Activated T-helper 1 cell treated with Interleukin-2 at 50 U/mL for 16 hours (primary cell): ENCODE measurements at regions not wholly inside any gene's neighbourhood (a gene's known extent, or its start where the extent isn't known, plus 50 kb on each side); places are given as distances from the start of the nearest gene placed in this dataset.
"Not testable (repeated sequence)": the region's sequence is repeated elsewhere in the genome, so short reads cannot be mapped to it uniquely, and the experiment has no call there.

Experiments used
- DNase-seq: peaks from one replicate; pipeline ENCODE4 v3.0.0-alpha.2; 2020; ENCODE audit warnings: low read depth

GRCh38 chr3:125822175-125822574, 146.8 kb upstream of the ROPN1B start:
- DNase-seq: not testable (repeated sequence)

GRCh38 chr3:125831005-125831750, 137.8 kb upstream of the ROPN1B start:
- not testable (repeated sequence) for DNase-seq

GRCh38 chr3:125835562-125835961, 133.4 kb upstream of the ROPN1B start:
- not testable (repeated sequence) for DNase-seq

- DNase-seq: peak; percentile 2
These were observed 132.9 kb upstream of the ROPN1B start for GRCh38 chr3:125836011-125836551.

- not testable (repeated sequence) for DNase-seq
These were observed 132.2 kb upstream of the ROPN1B start for GRCh38 chr3:125836786-125837185.

GRCh38 chr3:125838857-125839256, 130.1 kb upstream of the ROPN1B start:
- DNase-seq: not testable (repeated sequence)

GRCh38 chr3:125840465-125840864, 128.5 kb upstream of the ROPN1B start:
- not testable (repeated sequence) for DNase-seq

GRCh38 chr3:125847966-125848365, 121.0 kb upstream of the ROPN1B start:
- not testable (repeated sequence) for DNase-seq

GRCh38 chr3:125855006-125855405, 114.0 kb upstream of the ROPN1B start:
- DNase-seq: not testable (repeated sequence)

GRCh38 chr3:125860547-125860946, 108.4 kb upstream of the ROPN1B start:
- DNase-seq: not testable (repeated sequence)

GRCh38 chr3:125862841-125863254, 106.1 kb upstream of the ROPN1B start:
- not testable (repeated sequence) for DNase-seq

- not testable (repeated sequence) for DNase-seq
These were observed 104.4 kb upstream of the ROPN1B start for GRCh38 chr3:125864532-125864931.

GRCh38 chr3:125886006-125886405, 83.0 kb upstream of the ROPN1B start:
- DNase-seq: not testable (repeated sequence)

GRCh38 chr3:125899181-125899580, 69.8 kb upstream of the ROPN1B start:
- not testable (repeated sequence) for DNase-seq

- DNase-seq: not testable (repeated sequence)
These were observed 67.5 kb upstream of the ROPN1B start for GRCh38 chr3:125901473-125901872.

GRCh38 chr3:125903780-125904455, 65.1 kb upstream of the ROPN1B start:
- not testable (repeated sequence) for DNase-seq

- not testable (repeated sequence) for DNase-seq
These were observed 61.7 kb upstream of the ROPN1B start for GRCh38 chr3:125907279-125907678.

- not testable (repeated sequence) for DNase-seq
These were observed 58.1 kb upstream of the ROPN1B start for GRCh38 chr3:125910851-125911250.

- DNase-seq: not testable (repeated sequence)
These were observed 54.2 kb upstream of the ROPN1B start for GRCh38 chr3:125914608-125915436.

- not testable (repeated sequence) for DNase-seq
These were observed 53.6 kb upstream of the ROPN1B start for GRCh38 chr3:125915437-125915787.

GRCh38 chr3:125915792-125916375, 53.1 kb upstream of the ROPN1B start:
- DNase-seq: peak; percentile 97
